Activated naive CD8-positive, alpha-beta T cell treated with anti-CD3 and anti-CD28 coated beads for 36 hours (primary cell): ENCODE measurements at regions not wholly inside any gene's neighbourhood (a gene's known extent, or its start where the extent isn't known, plus 50 kb on each side); places are given as distances from the start of the nearest gene placed in this dataset.

Source experiments
- DNase-seq: peaks from one replicate; pipeline ENCODE4 v3.0.0; 2021
- H3K27ac Mint-ChIP-seq: one replicate; pipeline ENCODE4 v1.8.0; 2022; ENCODE audit warnings: mild to moderate bottlenecking, moderate library complexity, mixed read lengths
- H3K27me3 Mint-ChIP-seq: one replicate; pipeline ENCODE4 v1.8.0; 2022; ENCODE audit warnings: mild to moderate bottlenecking, mixed read lengths
- H3K36me3 Mint-ChIP-seq: one replicate; pipeline ENCODE4 v1.8.0; 2021; ENCODE audit warnings: mild to moderate bottlenecking, mixed read lengths
- H3K4me1 Mint-ChIP-seq: one replicate; pipeline ENCODE4 v1.8.0; 2021; ENCODE audit warnings: mixed read lengths
- H3K4me3 Mint-ChIP-seq: one replicate; pipeline ENCODE4 v1.8.0; 2022; ENCODE audit warnings: mild to moderate bottlenecking, moderate library complexity, mixed read lengths
- H3K9me3 Mint-ChIP-seq: one replicate; pipeline ENCODE4 v1.8.0; 2022; ENCODE audit warnings: mixed read lengths

DNA sequence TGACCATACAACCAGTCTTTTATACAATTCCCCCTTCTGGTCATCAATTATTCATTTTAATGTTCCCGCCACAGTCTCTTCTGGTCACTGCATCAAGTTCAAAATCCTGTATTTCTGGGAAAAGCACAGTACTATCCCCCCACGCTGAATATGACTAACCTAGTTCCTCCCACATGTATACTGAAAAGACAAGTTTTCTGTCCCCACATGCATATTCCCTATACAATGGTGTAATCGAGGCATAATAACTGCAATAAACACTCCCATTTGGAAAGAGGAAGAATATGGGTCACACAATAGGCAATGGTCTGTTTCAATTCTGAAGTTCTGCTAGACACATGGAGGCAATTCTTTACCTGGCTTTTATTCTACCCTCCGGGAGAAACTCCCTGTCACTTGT lies 344.9 kb downstream of the EFNA5 start:
- Mint-ChIP-seq H3K27ac (no peak overlapping the region), H3K27me3 (no peaks in the 10 kb centered on the region), H3K36me3 (no peaks in the 10 kb centered on the region), H3K4me3 (no peak overlapping the region), H3K9me3 (no peaks in the 10 kb centered on the region), H3K4me1 (no peaks in the 10 kb centered on the region)
- DNase-seq = no peak

DNA sequence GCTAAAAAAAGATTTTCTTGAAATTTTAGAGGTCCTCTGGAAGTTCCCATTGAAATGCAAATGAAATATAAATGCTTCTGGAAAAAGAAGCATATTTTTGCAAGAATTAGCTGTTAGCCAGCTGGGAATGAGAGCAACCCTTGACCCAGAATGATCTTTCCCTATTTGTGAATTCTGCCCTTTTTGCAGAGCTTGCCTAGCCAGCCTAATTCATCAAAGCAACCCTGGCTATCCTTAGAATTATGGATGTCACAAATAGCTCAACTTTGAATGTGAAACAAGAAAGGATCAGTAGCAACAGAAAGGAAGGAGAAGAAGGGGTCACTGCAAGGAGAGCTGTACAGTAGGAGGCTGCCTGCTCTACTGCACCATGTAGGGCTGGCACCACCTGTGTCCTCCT lies 345.9 kb downstream of the EFNA5 start:
- no peak for DNase-seq
- no peak overlapping the region for H3K27ac Mint-ChIP-seq
- H3K36me3 Mint-ChIP-seq = no peaks in the 10 kb centered on the region
- H3K4me3 Mint-ChIP-seq = no peak overlapping the region
- no peaks in the 10 kb centered on the region for H3K4me1 Mint-ChIP-seq
- H3K27me3 Mint-ChIP-seq = no peaks in the 10 kb centered on the region
- no peaks in the 10 kb centered on the region for H3K9me3 Mint-ChIP-seq

DNA sequence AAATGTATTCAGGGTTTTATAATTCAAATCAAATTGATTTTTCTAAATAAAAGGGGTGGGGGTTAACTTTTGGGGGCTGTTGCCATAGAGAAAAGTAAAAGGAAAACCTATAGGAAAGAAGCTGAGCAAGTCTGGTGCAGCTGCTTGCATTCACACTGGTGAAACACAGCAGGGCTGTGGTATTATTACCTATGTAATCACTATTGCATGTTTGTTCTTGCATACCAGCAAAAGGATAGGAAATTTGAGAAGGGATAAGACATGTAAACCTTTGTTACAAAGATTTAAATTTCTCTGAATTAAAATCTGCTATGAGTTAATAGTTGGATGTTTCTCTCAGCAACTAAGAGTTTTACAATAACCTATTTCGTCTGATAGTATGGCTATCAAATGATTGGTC lies 346.7 kb downstream of the EFNA5 start:
- Mint-ChIP-seq H3K27ac (no peak overlapping the region), H3K4me1 (no peaks in the 10 kb centered on the region), H3K9me3 (no peaks in the 10 kb centered on the region), H3K36me3 (no peaks in the 10 kb centered on the region), H3K27me3 (no peaks in the 10 kb centered on the region), H3K4me3 (no peak overlapping the region)
- no peak for DNase-seq

DNA sequence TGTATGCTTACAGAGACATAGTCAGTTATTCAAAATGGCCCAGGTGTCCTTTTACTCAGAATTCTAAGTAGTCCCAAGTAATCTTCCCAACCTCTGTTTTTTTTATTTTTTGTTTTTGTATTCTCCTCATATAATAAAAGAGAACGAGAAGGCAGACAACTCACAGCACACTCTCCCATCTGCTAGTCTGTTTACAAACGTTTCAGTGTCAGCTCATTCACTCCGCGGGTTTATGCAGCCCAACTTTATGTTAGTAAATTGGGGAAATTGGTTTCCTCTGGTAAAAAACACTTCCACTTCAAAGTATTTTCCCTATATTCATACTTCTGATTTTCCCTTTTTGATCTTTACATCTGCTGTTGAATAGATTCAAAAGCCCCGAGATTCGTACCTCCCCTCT lies 347.2 kb downstream of the EFNA5 start:
- no peak overlapping the region for H3K27ac Mint-ChIP-seq
- H3K9me3 Mint-ChIP-seq = no peaks in the 10 kb centered on the region
- no peaks in the 10 kb centered on the region for H3K36me3 Mint-ChIP-seq
- H3K4me1 Mint-ChIP-seq = no peaks in the 10 kb centered on the region
- DNase-seq = no peak
- no peak overlapping the region for H3K4me3 Mint-ChIP-seq
- H3K27me3 Mint-ChIP-seq = no peaks in the 10 kb centered on the region

DNA sequence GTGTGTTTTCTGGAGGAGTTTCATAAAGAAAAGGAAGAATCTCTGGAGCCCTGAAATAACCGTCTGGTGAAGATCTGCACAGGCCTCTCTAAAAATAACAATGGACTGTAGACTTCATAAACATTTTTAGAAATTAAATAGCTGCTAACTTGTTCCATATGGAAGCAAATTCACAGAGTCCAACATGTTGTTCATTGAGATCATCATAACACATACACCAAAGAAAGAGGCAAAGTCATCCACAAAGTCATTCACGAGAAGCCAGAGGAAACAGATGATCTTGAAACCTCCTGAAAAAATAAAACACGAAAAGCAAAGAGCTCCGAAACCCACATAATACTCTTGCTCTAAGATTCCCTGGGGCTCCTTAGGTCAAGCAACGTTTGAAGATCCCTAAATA lies 347.8 kb downstream of the EFNA5 start:
- Mint-ChIP-seq H3K27ac (no peak overlapping the region), H3K4me3 (no peak overlapping the region), H3K36me3 (no peaks in the 10 kb centered on the region), H3K27me3 (no peaks in the 10 kb centered on the region), H3K4me1 (no peaks in the 10 kb centered on the region), H3K9me3 (no peaks in the 10 kb centered on the region)
- no peak for DNase-seq

DNA sequence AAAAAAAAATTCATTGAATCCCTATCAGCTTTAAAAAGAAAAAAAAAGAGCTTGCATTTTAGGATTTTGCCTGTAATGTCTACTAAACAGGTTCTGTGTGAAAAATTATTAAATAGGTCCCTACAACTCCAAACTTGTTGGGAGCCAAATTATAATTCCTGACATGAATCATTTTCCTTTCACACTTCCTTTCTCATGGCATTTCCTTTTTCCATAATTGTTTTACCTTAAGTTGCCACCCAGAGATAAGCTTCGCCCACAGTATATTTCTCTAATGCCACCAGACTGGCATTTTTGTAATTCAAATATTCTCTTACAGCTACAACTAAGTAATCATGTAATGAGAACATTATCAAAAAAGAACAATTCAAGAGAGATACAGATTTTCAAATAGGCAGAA lies 348.8 kb downstream of the EFNA5 start:
- Mint-ChIP-seq H3K9me3 (no peaks in the 10 kb centered on the region), H3K4me1 (no peaks in the 10 kb centered on the region), H3K36me3 (no peaks in the 10 kb centered on the region), H3K27me3 (no peaks in the 10 kb centered on the region), H3K4me3 (no peak overlapping the region), H3K27ac (no peak overlapping the region)
- no peak for DNase-seq

DNA sequence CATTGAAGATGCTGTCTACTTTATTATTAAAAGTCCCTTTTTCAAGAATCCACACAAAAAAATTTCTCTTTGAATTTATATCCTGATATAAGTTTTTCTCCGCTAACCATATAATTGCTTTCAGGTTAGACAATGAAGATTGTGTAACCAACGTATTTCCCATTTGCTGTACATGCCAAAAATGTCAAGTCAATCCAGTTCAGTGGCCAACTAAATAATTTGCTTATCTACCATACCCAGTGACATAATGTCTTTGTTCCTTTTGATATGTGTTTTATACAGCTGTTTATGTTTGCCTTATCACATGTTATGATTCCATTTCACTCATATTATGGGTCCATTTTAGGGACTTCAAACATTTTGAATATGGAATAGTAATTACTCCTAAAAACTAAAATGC lies 349.9 kb downstream of the EFNA5 start:
- Mint-ChIP-seq H3K4me3 (no peak overlapping the region), H3K36me3 (no peaks in the 10 kb centered on the region), H3K4me1 (no peaks in the 10 kb centered on the region), H3K27ac (no peak overlapping the region), H3K9me3 (no peaks in the 10 kb centered on the region), H3K27me3 (no peaks in the 10 kb centered on the region)
- no peak for DNase-seq

DNA sequence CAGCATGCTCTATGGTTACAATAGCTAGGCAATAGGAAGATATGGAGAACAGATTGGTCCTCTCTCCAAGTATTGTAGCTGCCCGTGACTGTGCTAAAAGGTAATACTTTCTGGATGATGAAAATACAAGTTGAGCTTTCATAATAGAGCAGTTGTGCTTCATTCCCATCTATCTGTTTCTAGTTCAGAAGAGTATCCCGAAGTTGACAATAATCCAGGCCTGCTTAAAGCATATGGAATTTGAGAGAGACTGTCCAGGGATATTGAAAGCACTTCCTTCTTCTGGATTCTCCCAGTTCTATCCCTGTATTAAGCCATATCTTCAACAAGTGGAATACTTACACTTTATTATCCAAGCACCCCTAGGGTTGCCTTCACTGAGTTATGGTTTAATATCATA lies 350.4 kb downstream of the EFNA5 start:
- Mint-ChIP-seq H3K27me3 (no peaks in the 10 kb centered on the region), H3K4me3 (no peak overlapping the region), H3K9me3 (no peaks in the 10 kb centered on the region), H3K36me3 (no peaks in the 10 kb centered on the region), H3K4me1 (no peaks in the 10 kb centered on the region), H3K27ac (no peak overlapping the region)
- no peak for DNase-seq

DNA sequence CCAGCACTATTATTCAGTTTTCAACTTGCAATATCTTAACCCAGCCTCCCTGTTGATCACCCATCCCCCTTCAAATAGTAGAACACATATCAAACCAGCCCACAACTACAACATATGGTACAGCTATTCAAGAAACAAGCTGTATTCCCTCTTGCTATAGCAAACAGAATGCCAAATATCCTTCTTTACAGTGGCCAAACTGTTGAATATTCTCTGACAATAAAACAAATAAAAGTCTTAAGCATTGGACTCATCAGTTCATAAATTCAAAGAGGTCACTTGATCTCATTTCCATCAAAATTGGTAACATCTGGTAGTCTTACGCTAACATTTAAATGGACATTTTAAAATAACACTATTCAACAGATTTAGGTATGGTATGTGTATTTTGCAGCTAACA lies 350.8 kb downstream of the EFNA5 start:
- no peak overlapping the region for H3K27ac Mint-ChIP-seq
- H3K4me1 Mint-ChIP-seq = no peaks in the 10 kb centered on the region
- no peaks in the 10 kb centered on the region for H3K27me3 Mint-ChIP-seq
- H3K9me3 Mint-ChIP-seq = no peaks in the 10 kb centered on the region
- H3K4me3 Mint-ChIP-seq = no peak overlapping the region
- no peaks in the 10 kb centered on the region for H3K36me3 Mint-ChIP-seq
- no peak for DNase-seq

DNA sequence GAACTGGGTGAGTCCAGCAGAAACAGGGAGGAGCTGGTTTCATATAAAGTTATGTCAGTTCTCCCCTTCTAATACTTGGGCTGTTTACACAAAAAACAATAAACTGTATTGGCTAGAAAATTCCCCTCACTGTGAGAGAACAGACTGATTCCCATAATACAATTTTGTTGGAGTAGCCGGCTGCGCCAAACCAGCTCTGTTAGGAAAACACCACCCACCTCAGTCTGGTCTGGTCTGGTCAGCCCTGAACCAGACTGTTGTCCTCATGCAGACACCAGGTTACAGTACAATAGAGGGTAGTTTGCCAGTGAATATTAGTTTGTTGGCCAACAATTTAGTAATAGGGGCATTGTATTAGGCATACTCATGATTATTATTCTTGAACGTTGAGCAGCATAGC lies 356.4 kb downstream of the EFNA5 start:
- Mint-ChIP-seq H3K9me3 (no peaks in the 10 kb centered on the region), H3K4me3 (no peak overlapping the region), H3K27ac (no peak overlapping the region), H3K27me3 (peaks cover 5% of the 10 kb centered on the region), H3K36me3 (no peaks in the 10 kb centered on the region), H3K4me1 (no peaks in the 10 kb centered on the region)
- DNase-seq = no peak

DNA sequence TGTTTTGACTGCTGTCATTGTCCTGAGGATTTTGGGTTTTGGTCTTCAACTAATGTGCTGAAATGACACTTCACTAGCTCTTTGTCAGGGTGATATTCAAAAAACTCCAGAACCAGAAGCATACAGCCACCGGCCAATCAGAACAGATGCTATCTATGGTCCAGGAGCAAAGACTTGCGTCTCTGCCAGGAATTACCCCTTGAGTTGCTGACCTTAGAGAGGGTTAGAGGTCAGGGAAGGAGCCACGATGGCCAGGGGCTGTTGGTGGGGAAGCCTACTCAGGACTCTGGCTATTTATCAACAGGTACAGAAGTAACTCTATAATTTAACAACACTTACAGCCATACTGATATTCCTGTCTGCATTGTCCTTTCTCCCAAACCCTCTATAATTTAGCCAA lies 356.8 kb downstream of the EFNA5 start:
- Mint-ChIP-seq H3K36me3 (no peaks in the 10 kb centered on the region), H3K4me1 (no peaks in the 10 kb centered on the region), H3K9me3 (no peaks in the 10 kb centered on the region), H3K27me3 (peaks cover 5% of the 10 kb centered on the region), H3K27ac (no peak overlapping the region), H3K4me3 (no peak overlapping the region)
- DNase-seq = no peak

DNA sequence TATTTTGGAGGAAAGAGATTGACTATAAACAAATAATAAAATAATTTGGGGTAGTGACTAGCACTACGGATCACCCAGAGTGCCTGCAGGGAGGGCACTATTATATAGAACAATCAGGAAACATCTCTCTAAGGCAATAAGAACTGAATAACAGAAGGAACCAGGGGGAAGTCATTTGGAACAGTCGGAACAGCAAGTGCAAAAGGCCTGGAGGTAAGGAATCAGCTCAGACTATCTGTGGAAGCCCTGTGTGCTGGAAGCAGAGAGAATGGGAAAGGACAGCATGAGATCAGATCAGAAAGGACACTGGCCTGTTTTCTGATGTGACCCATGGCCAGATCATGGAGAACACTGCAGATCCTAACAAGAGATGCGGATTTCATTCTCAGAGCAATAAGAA lies 357.6 kb downstream of the EFNA5 start:
- Mint-ChIP-seq H3K9me3 (no peaks in the 10 kb centered on the region), H3K36me3 (no peaks in the 10 kb centered on the region), H3K4me3 (no peak overlapping the region), H3K27ac (no peak overlapping the region), H3K27me3 (peaks cover 5% of the 10 kb centered on the region), H3K4me1 (no peaks in the 10 kb centered on the region)
- no peak for DNase-seq

DNA sequence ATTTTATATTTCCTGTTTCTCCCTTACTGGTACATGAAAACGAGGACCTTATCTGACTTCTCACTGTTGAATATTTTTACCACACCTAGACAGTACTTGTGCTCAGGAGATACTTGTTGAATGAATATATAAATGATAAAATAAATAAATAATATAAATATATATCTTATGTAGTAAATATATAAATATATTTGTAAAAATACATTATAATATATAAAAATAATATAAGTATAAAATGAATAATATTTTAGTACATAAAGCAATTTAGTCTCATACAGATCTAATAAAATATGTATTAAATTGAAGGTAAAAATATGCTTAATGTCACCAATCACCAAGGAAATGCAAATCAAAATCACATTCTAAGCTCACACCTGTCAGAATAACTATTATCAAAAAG lies 360.6 kb downstream of the EFNA5 start:
- Mint-ChIP-seq H3K4me3 (no peak overlapping the region), H3K9me3 (no peaks in the 10 kb centered on the region), H3K27me3 (peaks cover 5% of the 10 kb centered on the region), H3K4me1 (no peaks in the 10 kb centered on the region), H3K36me3 (no peaks in the 10 kb centered on the region), H3K27ac (no peak overlapping the region)
- DNase-seq = no peak

DNA sequence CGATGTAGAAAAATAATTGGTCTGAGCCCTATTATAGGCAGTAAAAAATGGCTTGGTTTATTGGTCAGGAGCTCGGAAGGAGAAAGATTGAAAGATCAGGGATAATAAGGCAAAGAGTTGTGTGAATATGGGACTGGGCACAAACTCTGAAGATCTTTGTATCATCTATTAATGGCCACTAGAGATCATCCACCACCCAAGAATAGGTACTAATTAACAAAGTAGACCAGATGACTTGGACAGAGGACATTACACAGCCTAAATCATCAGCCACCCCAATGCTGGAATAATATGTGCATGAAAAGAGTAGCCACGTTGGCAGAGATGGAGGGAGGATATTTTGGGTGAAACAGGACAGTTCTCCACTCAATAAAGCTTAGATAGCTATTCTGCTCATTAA lies 364.1 kb downstream of the EFNA5 start:
- H3K4me3 Mint-ChIP-seq = no peak overlapping the region
- DNase-seq = no peak
- H3K27me3 Mint-ChIP-seq = no peaks in the 10 kb centered on the region
- H3K36me3 Mint-ChIP-seq = no peaks in the 10 kb centered on the region
- no peaks in the 10 kb centered on the region for H3K4me1 Mint-ChIP-seq
- H3K9me3 Mint-ChIP-seq = no peaks in the 10 kb centered on the region
- no peak overlapping the region for H3K27ac Mint-ChIP-seq

DNA sequence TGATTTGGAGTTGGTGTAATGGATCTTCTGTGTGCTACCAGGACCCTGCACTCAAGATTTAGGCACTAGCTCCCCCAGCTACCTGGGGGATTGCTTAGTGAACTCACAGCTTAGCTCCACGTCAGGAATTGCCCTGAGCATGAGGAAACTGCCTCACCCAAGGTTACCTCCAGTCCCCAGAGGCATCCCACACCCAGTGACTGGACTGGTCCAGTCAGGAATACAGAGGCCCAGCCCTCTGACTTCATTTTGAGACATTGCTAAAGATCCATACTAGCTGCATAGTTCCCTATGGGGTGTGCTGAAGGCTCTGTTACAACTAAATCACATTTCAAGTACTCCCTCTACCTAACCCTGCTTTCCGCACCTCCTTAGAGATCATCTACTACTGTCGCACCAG lies 364.7 kb downstream of the EFNA5 start:
- no peaks in the 10 kb centered on the region for H3K4me1 Mint-ChIP-seq
- H3K27ac Mint-ChIP-seq = no peak overlapping the region
- H3K36me3 Mint-ChIP-seq = no peaks in the 10 kb centered on the region
- H3K4me3 Mint-ChIP-seq = no peak overlapping the region
- H3K9me3 Mint-ChIP-seq = no peaks in the 10 kb centered on the region
- no peak for DNase-seq
- H3K27me3 Mint-ChIP-seq = no peaks in the 10 kb centered on the region

DNA sequence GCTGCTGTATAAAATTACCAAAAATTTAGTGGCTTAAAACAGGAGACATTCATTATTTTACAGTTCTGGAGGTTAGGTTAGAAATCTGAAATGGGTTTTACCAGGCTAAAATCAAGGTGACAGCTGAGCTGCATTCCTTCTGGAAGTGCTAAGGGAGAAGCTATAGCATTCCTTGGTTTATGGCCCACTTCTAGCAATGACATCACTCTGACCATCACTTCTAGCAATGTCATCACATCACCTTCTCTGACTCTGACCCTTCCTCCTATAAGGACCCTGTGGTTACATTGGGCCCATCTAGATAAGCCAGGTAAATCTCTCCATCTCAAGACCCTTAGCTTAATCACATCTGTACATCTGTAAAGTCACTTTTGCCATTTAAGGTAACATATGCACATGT lies 366.1 kb downstream of the EFNA5 start:
- H3K36me3 Mint-ChIP-seq = no peaks in the 10 kb centered on the region
- no peaks in the 10 kb centered on the region for H3K9me3 Mint-ChIP-seq
- no peak for DNase-seq
- no peak overlapping the region for H3K4me3 Mint-ChIP-seq
- no peaks in the 10 kb centered on the region for H3K4me1 Mint-ChIP-seq
- no peaks in the 10 kb centered on the region for H3K27me3 Mint-ChIP-seq
- H3K27ac Mint-ChIP-seq = no peak overlapping the region
